SK-N-SH (cell line): ENCODE measurements at regions not wholly inside any gene's neighbourhood (a gene's known extent, or its start where the extent isn't known, plus 50 kb on each side); places are given as distances from the start of the nearest gene placed in this dataset.

Experiments used
- CTCF ChIA-PET: fragments of 300-600, 350-600 bp; formaldehyde crosslinking; extraction: SDS; loops from one replicate; lab custom pipeline; 2021; lab: Yijun Ruan, JAX
- POLR2A ChIA-PET: fragments of 350-600 bp; sonication (Branson Sonifier 250); formaldehyde crosslinking; extraction: SDS; loops from one replicate; lab custom pipeline; 2020; ENCODE audit warnings: antibody characterized with exemption, inconsistent platforms; lab: Yijun Ruan, JAX
- DNase-seq: peaks from one replicate; pipeline ENCODE4 v3.0.0; 2012
- H2AFZ ChIP-seq: fragments of 200-600 bp; sonication (generic); 2 replicates; pipeline ENCODE4 v1.8.1; 2016; ENCODE audit warnings: antibody characterized with exemption, mild to moderate bottlenecking, low read depth
- H3F3A ChIP-seq: fragments of 200-600 bp; sonication (generic); replicated peaks from 2 replicates; pipeline ENCODE3; 2016; ENCODE audit warnings: antibody characterized with exemption, mild to moderate bottlenecking; ENCODE audit not compliant: insufficient read depth
- H3K27ac ChIP-seq, 2 experiments: fragments of 200-500 bp in 1 of 2; fragments of 200-600 bp in 1 of 2; sonication (Bioruptor generic) in 1 of 2; sonication (generic), shearing (Covaris generic) in 1 of 2; 2 replicates each; pipeline versions ENCODE4 v1.5.1 to v1.6.1; 2014 to 2016; ENCODE audit warnings: low read depth in 2 of 2, inconsistent platforms in 1 of 2, low read length in 1 of 2, mild to moderate bottlenecking in 1 of 2, mixed read lengths in 1 of 2
- H3K27me3 ChIP-seq: fragments of 200-600 bp; sonication (generic), shearing (Covaris generic); 2 replicates; pipeline ENCODE4 v1.6.1; 2016; ENCODE audit warnings: mixed run types; ENCODE audit not compliant: insufficient read depth
- H3K36me3 ChIP-seq, 2 experiments: fragments of 200-500 bp in 1 of 2; fragments of 200-600 bp in 1 of 2; sonication (Bioruptor generic) in 1 of 2; sonication (generic) in 1 of 2; replicated peaks in 1 of 2; 2 replicates each; pipeline versions ENCODE3 to v1.5.1; 2014 to 2016; ENCODE audit warnings: low read length in 1 of 2, mild to moderate bottlenecking in 1 of 2; ENCODE audit not compliant: insufficient read depth in 2 of 2, control insufficient read depth in 1 of 2
- H3K4me1 ChIP-seq, 2 experiments: fragments of 200-500 bp in 1 of 2; fragments of 200-600 bp in 1 of 2; sonication (Bioruptor generic) in 1 of 2; sonication (generic), shearing (Covaris generic) in 1 of 2; 2 replicates each; pipeline versions ENCODE4 v1.5.1 to v1.6.1; 2014 to 2016; ENCODE audit warnings: low read depth in 1 of 2, low read length in 1 of 2, mixed run types in 1 of 2; ENCODE audit not compliant: insufficient read depth in 2 of 2, control insufficient read depth in 1 of 2
- H3K4me2 ChIP-seq: fragments of 200-600 bp; sonication (generic), shearing (Covaris generic); 2 replicates; pipeline ENCODE4 v1.6.1; 2017; ENCODE audit warnings: mixed run types
- H3K4me3 ChIP-seq, 2 experiments: fragments of 200-500 bp in 1 of 2; fragments of 200-600 bp in 1 of 2; sonication (Bioruptor generic) in 1 of 2; sonication (generic), shearing (Covaris generic) in 1 of 2; 2 replicates each; pipeline versions ENCODE4 v1.5.1 to v1.8.1; 2014 to 2016; ENCODE audit warnings: low read depth in 2 of 2, inconsistent platforms in 1 of 2, low read length in 1 of 2, mild to moderate bottlenecking in 1 of 2, mixed read lengths in 1 of 2, moderate library complexity in 1 of 2
- H3K79me2 ChIP-seq: fragments of 200-600 bp; sonication (generic); 2 replicates; pipeline ENCODE4 v1.8.1; 2017; ENCODE audit warnings: mild to moderate bottlenecking; ENCODE audit not compliant: insufficient read depth
- H3K9ac ChIP-seq: fragments of 200-600 bp; sonication (generic); 2 replicates; pipeline ENCODE4 v1.6.1; 2017; ENCODE audit warnings: mixed run types
- H3K9me2 ChIP-seq: fragments of 200-600 bp; sonication (generic); 2 replicates; pipeline ENCODE4 v1.6.1; 2017; ENCODE audit warnings: mixed run types
- H3K9me3 ChIP-seq: fragments of 200-600 bp; sonication (generic); 2 replicates; pipeline ENCODE4 v1.6.1; 2017; ENCODE audit warnings: mixed run types, mild to moderate bottlenecking, moderate library complexity
- H4K20me1 ChIP-seq: fragments of 200-600 bp; sonication (generic); 2 replicates; pipeline ENCODE4 v1.6.1; 2017; ENCODE audit warnings: mild to moderate bottlenecking, mixed run types; ENCODE audit not compliant: insufficient read depth
- CHD2 ChIP-seq: fragments of 150-350 bp; IDR thresholded peaks from 2 replicates; pipeline ENCODE4 v1.6.1; 2018; ENCODE audit warnings: low read length; ENCODE audit not compliant: partially characterized antibody
- CTCF ChIP-seq: fragments of 200-600 bp; sonication (generic); IDR thresholded peaks from 2 replicates; pipeline ENCODE4 v1.6.1; 2017; ENCODE audit warnings: antibody characterized with exemption, mild to moderate bottlenecking, moderate library complexity
- ELF1 ChIP-seq: IDR thresholded peaks from 2 replicates; pipeline ENCODE4 v1.4.0; 2012
- EZH2phosphoT487 ChIP-seq: fragments of 200-600 bp; sonication (generic); IDR thresholded peaks from 2 replicates; pipeline ENCODE4 v1.6.1; 2017; ENCODE audit warnings: low read depth, mixed run types, mild to moderate bottlenecking, antibody characterized with exemption, moderate library complexity, borderline replicate concordance
- FOXJ3 ChIP-seq: sonication (generic); formaldehyde crosslinking; IDR thresholded peaks from 2 replicates; pipeline ENCODE4 v1.5.1; 2020; ENCODE audit warnings: mild to moderate bottlenecking, missing genetic modification reagents
- GABPA ChIP-seq: IDR thresholded peaks from 2 replicates; pipeline ENCODE4 v1.4.0; 2012; ENCODE audit warnings: low read depth, mild to moderate bottlenecking
- GATA2 ChIP-seq: sonication (generic); formaldehyde crosslinking; IDR thresholded peaks from 2 replicates; pipeline ENCODE4 v1.5.0; 2020; ENCODE audit warnings: mild to moderate bottlenecking, missing genetic modification reagents
- JUND ChIP-seq: IDR thresholded peaks from 2 replicates; pipeline ENCODE4 v1.4.0; 2012
- MAX ChIP-seq: IDR thresholded peaks from 2 replicates; pipeline ENCODE4 v1.4.0; 2012; ENCODE audit warnings: low read depth
- MEF2A ChIP-seq: IDR thresholded peaks from 2 replicates; pipeline ENCODE4 v1.4.0; 2012; ENCODE audit warnings: low read depth, borderline replicate concordance
- MXI1 ChIP-seq: IDR thresholded peaks from 2 replicates; pipeline ENCODE4 v1.6.1; 2012; ENCODE audit warnings: mild to moderate bottlenecking, low read depth, low read length, improper control_type of control experiment
- NFIC ChIP-seq: IDR thresholded peaks from 2 replicates; pipeline ENCODE4 v1.4.0; 2012; ENCODE audit warnings: borderline replicate concordance
- NRF1 ChIP-seq: IDR thresholded peaks from 2 replicates; pipeline ENCODE4 v1.6.1; 2012; ENCODE audit warnings: low read depth, mild to moderate bottlenecking, low read length
- POLR2AphosphoS5 ChIP-seq: IDR thresholded peaks from 2 replicates; pipeline ENCODE4 v1.6.1; 2012; ENCODE audit warnings: low read depth, low read length
- RCOR1 ChIP-seq: fragments of 150-350 bp; IDR thresholded peaks from 2 replicates; pipeline ENCODE4 v1.6.1; 2017; ENCODE audit warnings: antibody characterized with exemption, low read length
- RFX5 ChIP-seq: IDR thresholded peaks from 2 replicates; pipeline ENCODE4 v1.6.1; 2012; ENCODE audit warnings: mild to moderate bottlenecking, improper control_type of control experiment, low read length
- RXRA ChIP-seq: IDR thresholded peaks from 2 replicates; pipeline ENCODE4 v1.4.0; 2012; ENCODE audit warnings: low read depth, mild to moderate bottlenecking, borderline replicate concordance
- SIN3A ChIP-seq: IDR thresholded peaks from 2 replicates; pipeline ENCODE4 v1.6.1; 2012; ENCODE audit warnings: low read depth, mild to moderate bottlenecking, low read length, moderate library complexity, borderline replicate concordance
- TAF1 ChIP-seq: IDR thresholded peaks from 2 replicates; pipeline ENCODE4 v1.6.1; 2012; ENCODE audit warnings: low read depth, mild to moderate bottlenecking, low read length, moderate library complexity, borderline replicate concordance
- TCF12 ChIP-seq: IDR thresholded peaks from 2 replicates; pipeline ENCODE4 v1.4.0; 2012
- USF2 ChIP-seq: fragments of 150-350 bp; IDR thresholded peaks from 2 replicates; pipeline ENCODE4 v1.6.1; 2017; ENCODE audit warnings: antibody characterized with exemption, low read length, low read depth, borderline replicate concordance
- YY1 ChIP-seq: IDR thresholded peaks from 2 replicates; pipeline ENCODE4 v1.4.0; 2012; ENCODE audit warnings: low read depth, mild to moderate bottlenecking
- WGBS: methylation state at CpG from one replicate; pipeline ENCODE4 v1.1.6; 2017; ENCODE audit warnings: low lambda C conversion rate; 5-methylcytosine and 5-hydroxymethylcytosine counted together
- TF ChIP-seq, protein P1 (sequence below): IDR thresholded peaks from 2 replicates; pipeline ENCODE4; 2012

DNA sequence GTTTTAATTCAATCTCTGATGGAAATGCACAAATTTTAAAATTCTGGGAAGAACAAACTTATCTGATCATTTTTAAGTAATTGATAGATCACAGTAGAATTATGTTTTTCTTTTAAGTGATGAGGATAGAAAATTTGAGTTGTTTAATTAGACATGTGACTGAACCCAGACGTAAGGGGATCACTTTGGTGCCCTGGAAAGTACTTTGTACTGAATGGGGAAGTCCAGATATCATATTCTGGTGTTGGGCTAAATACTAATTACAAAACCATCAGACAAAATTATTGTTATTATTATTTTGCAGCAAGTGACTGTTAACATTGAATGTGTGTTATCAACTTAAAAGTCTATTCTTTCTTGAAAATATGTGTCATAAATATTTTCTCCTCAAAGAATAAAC, 994.6 kb downstream of the TSN start:
- DNase-seq = no peak
- ChIA-PET POLR2A (no interaction called here), CTCF (no interaction called here)
- no peak overlapping the region for H3K27ac ChIP-seq
- H3K9me3 ChIP-seq = no peaks in the 10 kb centered on the region
- no peak overlapping the region for H3K9ac ChIP-seq
- no peak overlapping the region for H3K4me3 ChIP-seq
- no peak overlapping the region for H3K4me2 ChIP-seq
- no peaks in the 10 kb centered on the region for H3K36me3 ChIP-seq
- no peak overlapping the region for H2AFZ ChIP-seq
- peaks cover 0 to 3% of the 10 kb centered on the region in 2 experiments; a peak in 2 of 4 replicates for H3K4me1 ChIP-seq
- TF ChIP-seq JUND (no peak), GABPA (no peak), RCOR1 (no peak), ELF1 (no peak), CTCF (no peak), CHD2 (no peak), POLR2AphosphoS5 (no peak), YY1 (no peak)
- TF ChIP-seq, protein P1, sequence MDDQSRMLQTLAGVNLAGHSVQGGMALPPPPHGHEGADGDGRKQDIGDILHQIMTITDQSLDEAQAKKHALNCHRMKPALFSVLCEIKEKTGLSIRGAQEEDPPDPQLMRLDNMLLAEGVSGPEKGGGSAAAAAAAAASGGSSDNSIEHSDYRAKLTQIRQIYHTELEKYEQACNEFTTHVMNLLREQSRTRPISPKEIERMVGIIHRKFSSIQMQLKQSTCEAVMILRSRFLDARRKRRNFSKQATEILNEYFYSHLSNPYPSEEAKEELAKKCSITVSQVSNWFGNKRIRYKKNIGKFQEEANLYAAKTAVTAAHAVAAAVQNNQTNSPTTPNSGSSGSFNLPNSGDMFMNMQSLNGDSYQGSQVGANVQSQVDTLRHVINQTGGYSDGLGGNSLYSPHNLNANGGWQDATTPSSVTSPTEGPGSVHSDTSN = no peak
- TF ChIP-seq, all 33 proteins: peak for 0
- Histone ChIP-seq H4K20me1 (no peaks in the 10 kb centered on the region), H3F3A (no peaks in the 10 kb centered on the region), H3K27me3 (no peaks in the 10 kb centered on the region), H3K79me2 (no peaks in the 10 kb centered on the region), H3K9me2 (no peaks in the 10 kb centered on the region)
- WGBS = 0% methylated on average over 1 of the region's 1 CpG

DNA sequence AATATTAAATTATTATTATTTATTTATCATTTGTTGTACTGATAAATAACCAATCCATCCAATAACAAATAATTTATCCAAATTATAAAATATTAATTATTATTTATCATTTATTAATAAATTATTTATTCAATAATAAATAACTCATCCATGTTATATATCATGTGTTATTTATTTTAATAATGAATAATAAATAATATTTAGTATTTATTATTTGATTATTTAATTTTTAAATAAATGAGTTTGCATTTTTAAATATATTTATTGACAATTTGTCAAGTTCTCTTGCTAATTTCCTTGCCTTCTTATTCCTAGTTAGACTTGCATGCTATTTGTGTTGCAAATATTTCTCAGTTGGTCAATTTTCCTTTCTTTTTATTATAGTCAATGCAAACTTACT, 995.4 kb downstream of the TSN start:
- CTCF ChIA-PET = no interaction called here

More for the DNA sequence above, 995.4 kb downstream of the TSN start:
- Histone ChIP-seq H3K4me1 (peaks cover 0 to 3% of the 10 kb centered on the region in 2 experiments; a peak in 2 of 4 replicates), H3K9me2 (no peaks in the 10 kb centered on the region), H3F3A (no peaks in the 10 kb centered on the region), H3K36me3 (no peaks in the 10 kb centered on the region), H3K9ac (no peak overlapping the region), H3K4me2 (no peak overlapping the region), H3K9me3 (no peaks in the 10 kb centered on the region), H3K4me3 (no peak overlapping the region), H2AFZ (no peak overlapping the region), H3K27ac (no peak overlapping the region)
- POLR2A ChIA-PET = no interaction called here
- no peak for TF ChIP-seq NFIC
- TF ChIP-seq MEF2A = no peak
- TF ChIP-seq MAX = no peak
- TF ChIP-seq RFX5 = no peak
- TF ChIP-seq EZH2phosphoT487 = no peak
- no peak for TF ChIP-seq NRF1
- TF ChIP-seq TCF12 = no peak
- no peak for TF ChIP-seq GATA2
- no peak for TF ChIP-seq FOXJ3 (CRISPR knock-in tag)
- TF ChIP-seq SIN3A = no peak
- TF ChIP-seq TAF1 = no peak
- no peak for TF ChIP-seq RCOR1
- no peak for TF ChIP-seq RXRA
- TF ChIP-seq MXI1 = no peak
- no peak for TF ChIP-seq GABPA
- no peak for TF ChIP-seq USF2
- TF ChIP-seq, all 33 proteins: peak for 0
- Histone ChIP-seq H3K27me3 (no peaks in the 10 kb centered on the region), H4K20me1 (no peaks in the 10 kb centered on the region), H3K79me2 (no peaks in the 10 kb centered on the region)
- DNase-seq = no peak
